Activated naive CD8-positive, alpha-beta T cell treated with anti-CD3 and anti-CD28 coated beads for 36 hours (primary cell): ENCODE measurements at regions not wholly inside any gene's neighbourhood (a gene's known extent, or its start where the extent isn't known, plus 50 kb on each side); places are given as distances from the start of the nearest gene placed in this dataset.

Experiments
- DNase-seq: peaks from one replicate; pipeline ENCODE4 v3.0.0; 2021
- H3K27ac Mint-ChIP-seq: one replicate; pipeline ENCODE4 v1.8.0; 2022; ENCODE audit warnings: mild to moderate bottlenecking, moderate library complexity, mixed read lengths
- H3K27me3 Mint-ChIP-seq: one replicate; pipeline ENCODE4 v1.8.0; 2022; ENCODE audit warnings: mild to moderate bottlenecking, mixed read lengths
- H3K36me3 Mint-ChIP-seq: one replicate; pipeline ENCODE4 v1.8.0; 2021; ENCODE audit warnings: mild to moderate bottlenecking, mixed read lengths
- H3K4me1 Mint-ChIP-seq: one replicate; pipeline ENCODE4 v1.8.0; 2021; ENCODE audit warnings: mixed read lengths
- H3K4me3 Mint-ChIP-seq: one replicate; pipeline ENCODE4 v1.8.0; 2022; ENCODE audit warnings: mild to moderate bottlenecking, moderate library complexity, mixed read lengths
- H3K9me3 Mint-ChIP-seq: one replicate; pipeline ENCODE4 v1.8.0; 2022; ENCODE audit warnings: mixed read lengths

DNA sequence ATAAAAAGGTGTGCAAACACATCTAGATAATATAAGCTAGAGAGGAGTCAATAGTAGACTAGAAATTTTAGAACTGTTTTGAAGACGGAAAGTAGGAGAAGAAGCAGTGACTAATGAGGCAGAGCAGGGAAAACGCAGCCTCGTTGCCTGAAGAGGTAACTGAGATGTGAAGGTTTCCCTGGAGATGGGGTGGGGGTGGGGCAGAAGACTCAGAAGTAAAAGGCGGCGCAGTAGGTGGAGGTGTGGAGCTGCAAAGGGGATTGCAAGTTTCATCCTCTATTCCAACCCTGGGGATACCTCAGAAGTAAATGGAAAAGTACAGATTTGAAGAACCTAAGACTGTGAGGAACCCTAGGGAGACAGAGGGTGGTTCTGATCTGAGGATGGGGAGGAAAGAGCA, 109.5 kb downstream of the TMPRSS5 start:
- DNase-seq = no peak
- H3K4me1 Mint-ChIP-seq = no peaks in the 10 kb centered on the region
- H3K27ac Mint-ChIP-seq = no peak overlapping the region
- peaks cover 49% of the 10 kb centered on the region for H3K27me3 Mint-ChIP-seq
- H3K4me3 Mint-ChIP-seq = no peak overlapping the region
- no peaks in the 10 kb centered on the region for H3K36me3 Mint-ChIP-seq
- peaks cover 5% of the 10 kb centered on the region for H3K9me3 Mint-ChIP-seq

DNA sequence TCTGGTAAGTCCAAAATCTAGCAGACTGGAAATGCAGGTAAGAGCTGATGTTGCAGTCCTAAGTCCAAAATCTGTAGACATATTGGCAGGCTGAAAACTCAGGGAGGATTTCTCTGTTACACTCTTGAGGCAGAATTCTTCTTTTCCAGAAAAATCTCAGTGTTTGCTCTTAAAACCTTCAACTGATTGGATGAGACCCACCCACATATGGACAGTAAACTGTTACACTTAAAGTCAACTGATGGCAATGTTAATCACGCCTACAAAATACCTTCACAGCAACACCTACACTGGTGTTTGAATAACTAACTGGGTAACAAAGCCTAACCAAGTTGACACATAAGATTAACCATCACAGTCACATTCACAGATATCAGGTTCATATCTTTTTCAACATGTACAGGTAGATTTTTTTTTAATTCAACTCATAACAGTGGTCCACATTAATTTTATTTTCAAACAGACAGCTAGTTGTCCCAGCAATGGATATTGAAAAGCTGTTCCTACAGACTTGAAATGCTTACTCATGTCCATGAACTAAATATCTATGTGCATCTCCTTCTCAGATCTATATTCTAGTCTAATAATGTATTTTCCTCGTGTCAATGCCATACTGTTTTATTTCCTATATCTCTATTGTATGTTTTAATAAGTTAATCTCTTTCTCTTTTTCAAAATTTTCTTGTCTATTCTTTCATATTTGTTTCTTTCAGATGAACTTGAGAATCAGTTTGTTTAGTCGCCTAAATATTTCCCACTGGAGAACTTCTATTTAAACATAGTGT, 110.1 kb downstream of the TMPRSS5 start:
- no peaks in the 10 kb centered on the region for H3K4me1 Mint-ChIP-seq
- DNase-seq = no peak
- H3K9me3 Mint-ChIP-seq = peaks cover 5% of the 10 kb centered on the region
- H3K27ac Mint-ChIP-seq = no peak overlapping the region
- H3K4me3 Mint-ChIP-seq = no peak overlapping the region
- peaks cover 47% of the 10 kb centered on the region for H3K27me3 Mint-ChIP-seq
- H3K36me3 Mint-ChIP-seq = no peaks in the 10 kb centered on the region

DNA sequence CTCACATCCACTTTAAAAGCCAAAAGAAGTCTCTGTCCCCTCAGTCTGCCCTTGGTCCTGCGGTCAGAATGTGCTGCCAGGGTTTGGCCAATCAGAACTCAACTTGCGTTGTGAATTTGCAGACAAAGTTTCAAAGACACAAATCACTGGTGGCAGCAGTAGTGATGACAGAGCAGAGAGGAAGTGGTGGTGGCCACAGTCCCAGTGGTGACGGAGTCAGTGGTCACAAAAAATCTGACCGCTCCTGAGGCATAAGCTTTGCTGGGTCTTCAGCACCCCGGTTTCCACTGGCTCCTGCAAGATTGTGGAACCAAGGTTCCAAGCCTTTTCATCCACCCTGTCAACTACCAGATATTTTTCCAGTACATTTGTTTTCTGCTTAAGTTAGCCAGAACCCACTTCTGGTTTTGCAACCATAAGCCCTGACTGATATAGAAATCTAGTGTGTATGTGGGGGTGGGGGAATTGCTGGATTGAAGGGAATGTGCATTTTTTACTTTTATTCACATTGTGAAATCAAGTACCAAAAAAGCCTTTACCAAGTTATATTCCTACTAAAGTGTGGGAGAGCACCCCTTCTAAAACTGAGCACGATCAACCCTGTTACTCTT, 112.3 kb downstream of the TMPRSS5 start:
- Mint-ChIP-seq H3K4me3 (no peak overlapping the region), H3K9me3 (peaks cover 5% of the 10 kb centered on the region), H3K27ac (no peak overlapping the region), H3K36me3 (no peaks in the 10 kb centered on the region), H3K27me3 (peaks cover 51% of the 10 kb centered on the region), H3K4me1 (no peaks in the 10 kb centered on the region)
- no peak for DNase-seq

- DNase-seq = no peak
- Mint-ChIP-seq H3K27ac (no peak overlapping the region), H3K4me1 (peaks cover 3% of the 10 kb centered on the region), H3K27me3 (peaks cover 27% of the 10 kb centered on the region), H3K36me3 (no peaks in the 10 kb centered on the region), H3K9me3 (peaks cover 1% of the 10 kb centered on the region), H3K4me3 (no peak overlapping the region)
Observed at GRCh38 chr11:113591117-113591516, 115.0 kb downstream of the TMPRSS5 start.

DNA sequence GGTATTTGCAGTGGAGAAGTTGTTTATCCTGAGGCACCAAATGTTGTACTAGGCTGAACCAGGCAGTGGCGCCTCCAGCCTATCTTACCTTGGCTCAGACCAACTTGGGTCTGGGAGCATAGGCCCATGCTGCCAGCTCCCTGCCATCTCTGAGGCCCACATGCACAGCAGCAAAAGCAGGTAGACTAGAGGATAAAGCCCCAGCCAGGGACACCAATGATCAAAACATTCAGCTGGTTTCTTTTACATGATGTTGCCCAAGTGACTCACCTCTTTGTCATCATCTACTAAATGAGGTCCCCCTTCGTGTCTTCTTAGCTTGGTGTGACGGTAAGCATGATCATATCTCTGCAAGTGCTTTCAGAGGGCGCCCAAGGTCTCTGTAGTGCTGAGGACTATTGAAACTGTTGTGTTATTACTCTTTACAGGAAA, 112.1 kb upstream of the DRD2 start:
- Mint-ChIP-seq H3K27ac (no peak overlapping the region), H3K4me3 (no peak overlapping the region), H3K27me3 (peaks cover 9% of the 10 kb centered on the region), H3K36me3 (no peaks in the 10 kb centered on the region), H3K9me3 (no peaks in the 10 kb centered on the region), H3K4me1 (peaks cover 3% of the 10 kb centered on the region)
- DNase-seq = no peak

DNA sequence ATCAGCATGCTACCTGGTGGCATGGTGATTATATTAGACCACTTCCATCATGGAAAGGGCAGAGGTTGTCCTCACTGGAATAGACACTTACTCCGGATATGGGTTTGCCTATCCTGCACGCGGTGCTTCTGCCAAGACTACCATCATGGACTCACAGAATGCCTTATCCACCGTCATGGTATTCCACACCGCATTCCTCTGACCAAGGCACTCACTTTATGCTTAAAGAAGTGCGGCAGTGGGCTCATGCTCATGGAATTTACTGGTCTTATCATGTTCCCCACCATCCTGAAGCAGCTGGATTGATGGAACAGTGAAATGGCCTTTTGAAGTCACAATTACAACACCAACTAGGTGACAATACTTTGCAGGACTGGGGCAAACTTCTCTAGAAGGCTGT, 109.2 kb upstream of the DRD2 start:
- no peak for DNase-seq
- Mint-ChIP-seq H3K4me3 (no peak overlapping the region), H3K4me1 (peaks cover 3% of the 10 kb centered on the region), H3K9me3 (no peaks in the 10 kb centered on the region), H3K27ac (no peak overlapping the region), H3K36me3 (no peaks in the 10 kb centered on the region), H3K27me3 (no peaks in the 10 kb centered on the region)

DNA sequence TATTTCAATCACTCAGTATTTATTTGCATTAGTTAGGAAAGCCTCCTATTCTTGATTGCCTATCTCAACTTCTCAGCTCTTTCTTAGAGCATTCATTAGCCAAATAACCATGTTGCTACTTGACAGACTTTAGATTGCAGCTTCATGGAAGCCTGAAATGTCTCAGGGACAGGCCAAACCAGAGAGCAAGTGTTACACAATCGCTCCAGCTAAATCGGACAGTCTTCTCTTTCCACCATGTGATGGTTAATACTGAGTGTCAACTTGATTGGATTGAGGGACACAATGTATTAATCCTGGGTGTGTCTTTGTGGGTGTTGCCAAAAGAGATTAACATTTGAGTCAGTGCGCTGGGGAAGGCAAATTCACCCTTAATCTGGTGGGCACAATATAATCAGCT, 106.5 kb upstream of the DRD2 start:
- Mint-ChIP-seq H3K27ac (no peak overlapping the region), H3K9me3 (no peaks in the 10 kb centered on the region), H3K4me1 (peaks cover 5% of the 10 kb centered on the region), H3K4me3 (no peak overlapping the region), H3K27me3 (peaks cover 14% of the 10 kb centered on the region), H3K36me3 (no peaks in the 10 kb centered on the region)
- no peak for DNase-seq

GRCh38 chr11:113579292-113579940, 104.2 kb upstream of the DRD2 start:
- no peaks in the 10 kb centered on the region for H3K36me3 Mint-ChIP-seq
- H3K27me3 Mint-ChIP-seq = peaks cover 14% of the 10 kb centered on the region
- H3K9me3 Mint-ChIP-seq = no peaks in the 10 kb centered on the region
- peaks cover 5% of the 10 kb centered on the region for H3K4me1 Mint-ChIP-seq
- no peak overlapping the region for H3K27ac Mint-ChIP-seq
- no peak overlapping the region for H3K4me3 Mint-ChIP-seq
- no peak for DNase-seq

DNA sequence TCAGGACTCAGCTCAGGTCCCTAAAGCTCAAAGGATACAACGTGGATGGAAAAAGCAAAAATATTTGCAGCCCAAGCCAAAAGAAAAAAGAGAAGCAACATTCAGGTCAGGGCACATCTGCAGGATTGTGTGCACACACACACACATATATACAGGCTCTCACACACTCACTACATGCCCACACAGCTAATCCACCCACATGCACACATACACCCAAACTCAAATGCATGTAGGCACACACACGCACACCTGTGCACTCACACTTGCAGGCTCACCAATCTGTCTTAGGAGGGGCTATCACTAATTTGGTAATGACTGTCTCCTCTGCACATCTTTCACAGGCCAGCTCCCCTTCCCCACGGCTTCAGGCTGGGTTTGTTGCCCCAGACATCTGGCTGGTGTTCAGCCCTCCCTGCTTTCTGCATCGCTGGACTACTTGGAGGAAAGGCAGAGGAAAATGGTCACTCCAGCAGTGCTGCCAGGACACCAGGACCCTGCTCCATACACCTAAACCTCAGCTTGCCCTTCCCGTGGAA, 103.6 kb upstream of the DRD2 start:
- Mint-ChIP-seq H3K4me3 (no peak overlapping the region), H3K4me1 (peaks cover 5% of the 10 kb centered on the region), H3K9me3 (no peaks in the 10 kb centered on the region), H3K27me3 (peaks cover 14% of the 10 kb centered on the region), H3K27ac (no peak overlapping the region), H3K36me3 (no peaks in the 10 kb centered on the region)
- no peak for DNase-seq

GRCh38 chr11:113578033-113578380, 102.8 kb upstream of the DRD2 start:
- Mint-ChIP-seq H3K4me1 (peaks cover 5% of the 10 kb centered on the region), H3K27ac (no peak overlapping the region), H3K9me3 (no peaks in the 10 kb centered on the region), H3K36me3 (no peaks in the 10 kb centered on the region), H3K4me3 (no peak overlapping the region), H3K27me3 (peaks cover 14% of the 10 kb centered on the region)
- DNase-seq = no peak

GRCh38 chr11:113577356-113578032, 102.3 kb upstream of the DRD2 start:
- Mint-ChIP-seq H3K4me1 (peaks cover 5% of the 10 kb centered on the region), H3K9me3 (no peaks in the 10 kb centered on the region), H3K4me3 (no peak overlapping the region), H3K36me3 (no peaks in the 10 kb centered on the region), H3K27me3 (peaks cover 15% of the 10 kb centered on the region), H3K27ac (no peak overlapping the region)
- DNase-seq = no peak

- H3K27me3 Mint-ChIP-seq = peaks cover 18% of the 10 kb centered on the region
- no peaks in the 10 kb centered on the region for H3K9me3 Mint-ChIP-seq
- DNase-seq = no peak
Observed at GRCh38 chr11:113574586-113574985, 99.4 kb upstream of the DRD2 start.

GRCh38 chr11:113574171-113574570, 99.0 kb upstream of the DRD2 start:
- H3K36me3 Mint-ChIP-seq = no peaks in the 10 kb centered on the region
- H3K27me3 Mint-ChIP-seq = peaks cover 18% of the 10 kb centered on the region
- no peaks in the 10 kb centered on the region for H3K9me3 Mint-ChIP-seq

More at GRCh38 chr11:113574586-113574985, 99.4 kb upstream of the DRD2 start:
- Mint-ChIP-seq H3K4me3 (no peak overlapping the region), H3K36me3 (no peaks in the 10 kb centered on the region), H3K27ac (no peak overlapping the region), H3K4me1 (peaks cover 5% of the 10 kb centered on the region)

DNA sequence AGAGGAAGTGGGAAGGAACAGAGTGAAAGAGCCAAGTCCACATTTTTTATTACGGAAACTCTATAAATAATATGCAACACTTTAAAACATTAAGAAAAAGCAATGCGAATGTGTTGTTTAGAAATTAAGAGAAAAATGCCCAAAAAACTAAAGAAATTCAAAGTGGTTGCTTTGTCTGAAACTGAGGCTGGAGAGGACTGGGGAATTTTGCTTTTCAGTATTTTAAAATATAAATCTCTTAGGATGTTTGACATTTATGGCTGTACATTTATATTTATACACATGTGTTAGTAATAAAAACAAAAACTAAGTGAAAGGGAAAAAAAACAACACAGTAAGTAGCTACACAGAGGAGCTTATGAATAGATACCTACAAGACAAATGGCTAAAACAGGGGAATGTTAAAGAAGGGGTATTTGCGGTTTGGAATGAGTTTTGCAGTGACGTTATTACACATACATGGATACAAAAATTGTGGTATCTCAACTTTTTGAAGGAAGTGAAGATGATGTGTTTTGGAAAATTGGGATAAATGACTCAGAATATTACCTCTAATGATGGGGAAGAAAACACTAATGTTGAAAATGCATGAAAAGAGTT, 97.0 kb upstream of the DRD2 start:
- no peak overlapping the region for H3K27ac Mint-ChIP-seq
- H3K9me3 Mint-ChIP-seq = no peaks in the 10 kb centered on the region
- H3K4me1 Mint-ChIP-seq = no peaks in the 10 kb centered on the region
- no peak for DNase-seq
- no peak overlapping the region for H3K4me3 Mint-ChIP-seq
- H3K27me3 Mint-ChIP-seq = peaks cover 10% of the 10 kb centered on the region
- no peaks in the 10 kb centered on the region for H3K36me3 Mint-ChIP-seq

More at GRCh38 chr11:113574171-113574570, 99.0 kb upstream of the DRD2 start:
- Mint-ChIP-seq H3K4me1 (peaks cover 5% of the 10 kb centered on the region), H3K27ac (no peak overlapping the region), H3K4me3 (no peak overlapping the region)
- DNase-seq = no peak

GRCh38 chr11:113571531-113571930, 96.3 kb upstream of the DRD2 start:
- Mint-ChIP-seq H3K27ac (no peak overlapping the region), H3K36me3 (no peaks in the 10 kb centered on the region), H3K4me3 (no peak overlapping the region), H3K9me3 (no peaks in the 10 kb centered on the region), H3K4me1 (no peaks in the 10 kb centered on the region), H3K27me3 (peaks cover 11% of the 10 kb centered on the region)
- no peak for DNase-seq
